PC-3 (cell line): ENCODE measurements at regions not wholly inside any gene's neighbourhood (a gene's known extent, or its start where the extent isn't known, plus 50 kb on each side); places are given as distances from the start of the nearest gene placed in this dataset.

Source experiments
- ATAC-seq: fragments of 200-7000 bp; cut with Tn5 transposase; 2 replicates; pipeline ENCODE4 v1.9.1; 2020; ENCODE audit warnings: mild to moderate bottlenecking, moderate library complexity
- BruUV-seq: library from RNA; stranded (reverse); fragments of 400-500 nt; replicated peaks from 2 replicates; lab custom pipeline; 2021; lab: Mats Ljungman, UMichigan
- CTCF ChIA-PET: fragments of 300-600 bp; sonication (Branson Sonifier 250); formaldehyde crosslinking; loops from one replicate; lab custom pipeline; 2022; ENCODE audit warnings: antibody characterized with exemption; lab: Charles Lee
- POLR2A ChIA-PET: fragments of 300-600 bp; sonication (Branson Sonifier 250); formaldehyde crosslinking; loops from one replicate; lab custom pipeline; 2022; ENCODE audit warnings: antibody characterized with exemption; ENCODE audit not compliant: unreplicated experiment; lab: Charles Lee
- DNase-seq: peaks from one replicate; pipeline ENCODE4 v3.0.0-alpha.2; 2015
- H2AFZ ChIP-seq: fragments of 300-600 bp; sonication (generic); 2 replicates; pipeline ENCODE4 v1.6.0; 2016; ENCODE audit warnings: antibody characterized with exemption, low read length
- H3F3A ChIP-seq: fragments of 300-600 bp; sonication (generic); one replicate; pipeline ENCODE4 v1.6.0; 2017; ENCODE audit warnings: antibody characterized with exemption, low read length, control low read depth, mild to moderate bottlenecking; ENCODE audit not compliant: unreplicated experiment
- H3K27ac ChIP-seq: fragments of 300-600 bp; sonication (generic); 2 replicates; pipeline ENCODE4 v1.5.1; 2016; ENCODE audit warnings: mild to moderate bottlenecking, low read length
- H3K27me3 ChIP-seq: fragments of 300-600 bp; sonication (generic); 2 replicates; pipeline ENCODE4 v1.6.1; 2016; ENCODE audit warnings: low read length, mixed read lengths
- H3K36me3 ChIP-seq: fragments of 300-600 bp; sonication (generic); 2 replicates; pipeline ENCODE4 v1.6.1; 2016; ENCODE audit warnings: low read depth, mixed run types, low read length, mixed read lengths
- H3K4me1 ChIP-seq: fragments of 300-600 bp; sonication (generic); 2 replicates; pipeline ENCODE4 v1.5.1; 2016; ENCODE audit warnings: low read length; ENCODE audit not compliant: insufficient read depth
- H3K4me2 ChIP-seq: fragments of 300-600 bp; sonication (generic); 2 replicates; pipeline ENCODE4 v1.6.0; 2016; ENCODE audit warnings: low read length
- H3K4me3 ChIP-seq: fragments of 300-600 bp; sonication (generic); 2 replicates; pipeline ENCODE4 v1.5.1; 2016; ENCODE audit warnings: mild to moderate bottlenecking, low read length, mixed read lengths
- H3K79me2 ChIP-seq: fragments of 300-600 bp; sonication (generic); 2 replicates; pipeline ENCODE4 v1.6.1; 2017; ENCODE audit warnings: low read length, mixed read lengths
- H3K9ac ChIP-seq: fragments of 300-600 bp; sonication (generic); 2 replicates; pipeline ENCODE4 v1.6.0; 2016; ENCODE audit warnings: mild to moderate bottlenecking, low read length
- H3K9me2 ChIP-seq: fragments of 300-600 bp; sonication (generic); replicated peaks from 2 replicates; pipeline ENCODE4 v1.6.1; 2016; ENCODE audit warnings: mixed run types, low read length, mixed read lengths
- H3K9me3 ChIP-seq: fragments of 300-600 bp; sonication (generic); 2 replicates; pipeline ENCODE4 v1.6.1; 2016; ENCODE audit warnings: low read length, mixed read lengths
- H4K20me1 ChIP-seq: fragments of 300-600 bp; sonication (generic); 2 replicates; pipeline ENCODE4 v1.6.1; 2016; ENCODE audit warnings: low read length, mixed read lengths
- CTCF ChIP-seq: fragments of 300-600 bp; sonication (generic); conservative IDR thresholded peaks from 2 replicates; pipeline ENCODE4 v1.5.1; 2017; ENCODE audit warnings: antibody characterized with exemption, low read depth, mild to moderate bottlenecking, low read length
- EZH2 ChIP-seq: fragments of 300-600 bp; sonication (generic); IDR thresholded peaks from one replicate; pipeline ENCODE4 v1.6.1; 2017; ENCODE audit warnings: antibody characterized with exemption, mild to moderate bottlenecking, low read length; ENCODE audit not compliant: unreplicated experiment
- EZH2phosphoT487 ChIP-seq: fragments of 300-600 bp; sonication (generic); IDR thresholded peaks from 2 replicates; pipeline ENCODE4 v1.6.1; 2018; ENCODE audit warnings: mild to moderate bottlenecking, antibody characterized with exemption, low read length, borderline replicate concordance
- intact Hi-C: fragments of 100-400 bp; cut with micrococcal nuclease; formaldehyde crosslinking; loops from 2 replicates; pipeline ENCODE4 v1.9.0; 2023

- ChIA-PET POLR2A (no interaction called here), CTCF (no interaction called here)
- TF ChIP-seq CTCF (no peak), EZH2phosphoT487 (no peak), EZH2 (no peak)
- Histone ChIP-seq H3F3A (no peaks in the 10 kb centered on the region), H3K4me1 (peaks cover 20% of the 10 kb centered on the region), H3K27ac (no peak overlapping the region), H3K79me2 (no peaks in the 10 kb centered on the region), H3K9me3 (no peaks in the 10 kb centered on the region), H3K4me2 (no peak overlapping the region), H2AFZ (no peak overlapping the region), H3K4me3 (no peak overlapping the region), H3K9ac (no peak overlapping the region), H3K9me2 (no peaks in the 10 kb centered on the region), H3K27me3 (no peaks in the 10 kb centered on the region), H3K36me3 (no peaks in the 10 kb centered on the region), H4K20me1 (no peaks in the 10 kb centered on the region)
- intact Hi-C loops: no loop called here
- no peak for ATAC-seq
- BruUV-seq: no TSS peak
- no peak for DNase-seq
Measured at GRCh38 chr3:180322829-180323228, 279.1 kb upstream of the TTC14 start.

DNA sequence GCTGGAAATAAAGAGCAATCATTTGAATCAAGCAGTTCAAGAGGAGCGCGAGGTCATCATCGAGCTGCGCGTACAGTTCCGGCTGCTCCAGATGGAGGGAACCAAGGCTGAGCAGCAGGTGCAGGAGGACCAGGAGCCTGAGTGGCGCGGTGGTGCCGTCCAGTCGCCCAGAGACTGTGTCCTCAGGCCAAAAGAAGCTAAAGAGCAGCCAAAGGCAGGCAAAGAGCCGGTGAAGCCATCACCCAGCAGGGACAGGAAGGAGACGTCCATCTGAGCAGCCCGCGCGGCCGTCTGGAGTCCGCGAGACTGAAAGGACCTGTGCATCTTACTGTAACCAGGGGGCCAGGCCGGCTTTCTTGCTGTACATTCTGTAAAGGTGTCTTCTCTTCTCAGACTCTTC lies 277.2 kb upstream of the TTC14 start:
- H2AFZ ChIP-seq: no peak overlapping the region
- no peaks in the 10 kb centered on the region for H3K9me2 ChIP-seq
- no peak for ATAC-seq

DNA sequence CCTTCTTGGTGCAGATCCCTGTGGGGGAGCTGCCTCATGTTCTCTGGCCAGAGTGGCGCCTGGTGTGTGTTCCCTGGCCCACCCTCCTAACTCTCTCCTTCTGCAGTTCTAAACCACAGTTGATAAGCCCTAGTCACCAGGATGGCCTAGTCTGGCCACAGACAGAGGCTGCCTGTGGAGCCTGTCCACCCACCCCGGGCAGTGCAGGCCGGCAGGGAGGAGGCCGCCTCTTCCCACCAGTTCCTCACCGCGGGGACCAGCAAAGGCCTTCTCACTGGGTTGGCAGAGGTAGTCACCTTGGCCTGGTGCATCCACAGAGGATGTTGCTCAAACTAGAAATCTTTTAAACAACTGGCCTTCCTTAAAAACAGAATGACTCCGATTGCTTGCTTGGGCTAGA lies 276.4 kb upstream of the TTC14 start:
- no peak for TF ChIP-seq CTCF
- TF ChIP-seq EZH2: no peak
- no peak for TF ChIP-seq EZH2phosphoT487
- no peaks in the 10 kb centered on the region for H3K27me3 ChIP-seq
- POLR2A ChIA-PET: no interaction called here
- H3K4me1 ChIP-seq: peaks cover 12% of the 10 kb centered on the region
- no peaks in the 10 kb centered on the region for H3K9me3 ChIP-seq
- H3K4me3 ChIP-seq: no peak overlapping the region
- no peak for DNase-seq
- no peaks in the 10 kb centered on the region for H3K36me3 ChIP-seq
- H3K27ac ChIP-seq: no peak overlapping the region
- H3K4me2 ChIP-seq: no peak overlapping the region
- no peaks in the 10 kb centered on the region for H3F3A ChIP-seq
- no TSS peak for BruUV-seq
- H2AFZ ChIP-seq: no peak overlapping the region
- H3K9me2 ChIP-seq: no peaks in the 10 kb centered on the region
- H3K9ac ChIP-seq: no peak overlapping the region
- CTCF ChIA-PET: no interaction called here
- no peak for ATAC-seq
- intact Hi-C loops: no loop called here
- no peaks in the 10 kb centered on the region for H3K79me2 ChIP-seq
- no peaks in the 10 kb centered on the region for H4K20me1 ChIP-seq

More for the DNA sequence above, 277.2 kb upstream of the TTC14 start:
- no peak overlapping the region for H3K4me3 ChIP-seq
- ChIA-PET POLR2A (no interaction called here), CTCF (no interaction called here)
- H3K27ac ChIP-seq: no peak overlapping the region
- no peaks in the 10 kb centered on the region for H3F3A ChIP-seq
- H3K9ac ChIP-seq: no peak overlapping the region
- H3K4me1 ChIP-seq: peaks cover 15% of the 10 kb centered on the region
- H3K27me3 ChIP-seq: no peaks in the 10 kb centered on the region
- no peaks in the 10 kb centered on the region for H3K9me3 ChIP-seq
- intact Hi-C loops: no loop called here
- TF ChIP-seq CTCF (no peak), EZH2 (no peak), EZH2phosphoT487 (no peak)
- no peak overlapping the region for H3K4me2 ChIP-seq
- no peaks in the 10 kb centered on the region for H3K36me3 ChIP-seq
- H3K79me2 ChIP-seq: no peaks in the 10 kb centered on the region
- no peaks in the 10 kb centered on the region for H4K20me1 ChIP-seq
- no TSS peak for BruUV-seq
- DNase-seq: no peak
